GM18907 (cell line): ENCODE measurements at regions not wholly inside any gene's neighbourhood (a gene's known extent, or its start where the extent isn't known, plus 50 kb on each side); places are given as distances from the start of the nearest gene placed in this dataset.

ENCODE experiments used
- ATAC-seq: cut with Tn5 transposase; IDR thresholded peaks from one replicate; pipeline ENCODE4 v1.9.1; 2021; ENCODE audit warnings: mild to moderate bottlenecking, moderate library complexity; ENCODE audit not compliant: unreplicated experiment

DNA sequence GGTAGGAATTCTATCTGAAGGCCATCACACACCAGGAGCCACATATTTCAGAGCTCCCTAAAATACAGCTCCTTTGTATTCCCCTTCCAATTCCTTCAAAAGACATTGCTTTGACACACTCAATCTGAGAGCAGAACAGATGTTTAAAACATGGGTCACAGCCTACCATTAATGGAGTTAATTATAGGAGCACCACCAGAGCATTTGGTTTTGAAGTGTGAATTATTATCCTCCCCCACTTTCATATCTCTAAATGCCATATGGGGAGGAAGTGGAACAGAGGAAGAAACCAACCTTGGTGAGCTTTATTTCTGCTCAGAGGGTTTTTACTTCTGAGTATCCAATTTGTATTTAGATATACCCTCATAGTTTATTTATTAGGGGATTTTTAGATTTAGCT is 50.7 kb upstream of the TNFRSF21 start:
- ATAC-seq = peak; percentile 76

DNA sequence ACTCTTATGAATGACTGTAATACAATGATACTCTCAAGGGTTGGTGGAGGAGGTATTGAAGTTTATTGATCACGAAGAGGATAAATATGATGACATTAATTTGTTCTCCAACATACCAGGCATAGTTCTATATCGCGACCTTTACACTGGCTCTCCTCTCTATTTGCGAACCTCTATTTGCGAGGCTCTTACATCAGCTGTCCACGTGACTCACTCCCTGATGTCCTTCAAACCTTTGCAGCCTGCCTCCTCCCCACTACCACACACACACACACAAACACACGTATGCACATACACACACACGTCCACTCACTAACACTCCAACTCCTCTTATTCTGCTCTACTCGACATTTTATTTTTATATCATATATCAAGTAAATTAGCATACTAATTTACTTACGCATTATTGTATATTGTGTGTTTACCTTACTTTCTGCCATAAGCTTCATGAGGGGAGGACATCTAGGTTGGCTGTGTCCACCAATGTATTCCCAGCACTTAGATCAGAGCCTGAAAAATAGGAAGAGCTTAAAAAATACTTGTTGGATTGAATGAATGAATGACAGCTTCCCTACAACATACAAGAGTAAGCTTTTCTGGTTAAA is 53.3 kb upstream of the TNFRSF21 start:
- no peak for ATAC-seq

DNA sequence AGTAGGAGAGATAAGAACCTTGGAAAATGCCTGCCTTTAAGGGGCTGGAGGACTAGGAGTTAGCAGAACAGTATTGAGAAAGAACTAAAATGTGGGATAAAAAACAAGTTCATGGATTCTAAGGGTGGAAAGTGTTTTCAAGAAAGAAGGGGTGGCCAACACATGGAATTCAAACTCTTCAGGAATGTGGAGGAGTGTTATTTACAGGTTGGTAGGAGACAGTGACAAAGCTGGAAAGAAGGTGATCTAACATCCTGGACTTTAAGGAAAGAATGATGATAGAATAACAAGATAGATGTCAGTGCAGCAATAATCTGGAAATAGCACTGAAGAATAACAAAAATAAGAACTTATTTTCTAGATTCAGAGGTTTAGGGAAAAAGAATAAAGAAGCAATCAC is 54.0 kb upstream of the TNFRSF21 start:
- no peak for ATAC-seq

DNA sequence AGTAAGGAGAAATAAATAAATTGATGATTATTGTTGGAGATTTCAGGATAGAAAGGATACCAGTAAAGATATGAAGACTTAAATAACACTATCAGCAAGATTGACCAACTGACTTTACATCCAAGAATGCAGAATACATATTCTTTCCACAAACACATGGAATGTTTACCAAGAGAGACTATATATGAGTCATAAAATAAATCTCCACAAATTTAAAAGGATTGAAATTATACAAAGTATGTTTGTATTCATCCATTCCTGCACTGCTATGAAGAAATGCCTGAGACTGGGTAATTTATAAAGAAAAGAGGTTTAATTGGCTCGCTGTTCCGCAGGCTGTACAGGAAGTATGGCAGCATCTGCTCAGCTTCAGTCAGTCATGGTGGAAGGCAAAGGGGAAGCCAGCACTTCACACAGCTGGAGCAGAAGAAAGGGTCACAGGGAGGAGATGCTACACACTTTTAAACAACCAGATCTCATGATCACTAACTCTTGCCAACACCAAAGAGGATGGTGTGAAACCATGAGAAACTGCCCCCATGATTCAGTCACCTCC is 56.7 kb upstream of the TNFRSF21 start:
- ATAC-seq = no peak

DNA sequence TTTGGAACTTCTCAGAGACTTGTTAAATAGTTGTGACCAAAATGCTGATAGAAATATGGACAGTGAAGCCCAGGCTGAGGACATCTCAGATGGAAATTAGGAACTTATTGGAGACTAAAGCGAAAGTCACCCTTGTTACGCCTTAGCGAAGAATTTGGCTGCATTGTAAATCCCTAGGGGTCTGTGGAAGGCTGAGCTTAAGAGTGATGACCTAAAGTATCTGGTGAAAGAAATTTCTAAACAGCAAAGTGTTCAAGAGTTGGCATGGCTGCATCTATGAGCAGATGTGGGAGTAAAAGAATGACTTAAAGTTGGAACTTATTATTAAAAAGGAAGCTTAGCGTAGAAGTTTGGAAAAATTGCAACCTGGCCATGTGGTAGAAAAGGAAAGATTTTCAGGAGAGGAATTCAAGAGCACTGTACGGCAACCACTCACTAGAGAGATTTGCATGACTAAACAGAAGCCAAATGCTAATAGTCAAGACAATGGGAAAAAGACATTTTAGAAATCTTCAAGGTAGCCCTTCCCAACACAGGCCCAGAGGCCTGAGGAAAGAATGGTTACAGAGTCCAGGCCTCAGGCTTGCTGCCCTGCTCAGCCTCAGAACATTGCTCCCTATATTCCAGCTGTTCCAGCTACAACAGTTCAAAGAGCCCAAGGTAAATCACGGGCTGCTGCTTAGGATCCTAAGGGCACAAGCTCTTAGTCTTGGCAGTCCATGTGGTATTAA is 61.6 kb upstream of the TNFRSF21 start:
- ATAC-seq = no peak

DNA sequence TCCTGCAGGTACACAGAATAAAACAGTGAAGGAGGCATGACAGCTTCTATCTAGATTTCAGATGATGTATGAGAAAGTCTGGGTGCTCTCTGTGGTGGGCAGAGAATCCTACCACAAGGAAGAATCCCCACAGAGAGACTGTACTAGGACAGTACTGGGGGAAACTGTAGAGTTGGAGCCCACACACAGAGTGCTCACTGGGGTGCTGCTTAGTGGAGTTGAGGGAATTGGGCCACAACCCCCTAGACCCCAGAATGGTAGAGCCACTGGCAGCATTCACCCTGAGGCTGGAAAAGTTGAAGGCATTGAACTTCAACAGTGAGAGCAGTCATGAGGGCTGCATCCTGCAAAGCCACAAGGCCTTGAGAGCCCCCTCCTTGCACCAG is 62.2 kb upstream of the TNFRSF21 start:
- ATAC-seq = no peak

DNA sequence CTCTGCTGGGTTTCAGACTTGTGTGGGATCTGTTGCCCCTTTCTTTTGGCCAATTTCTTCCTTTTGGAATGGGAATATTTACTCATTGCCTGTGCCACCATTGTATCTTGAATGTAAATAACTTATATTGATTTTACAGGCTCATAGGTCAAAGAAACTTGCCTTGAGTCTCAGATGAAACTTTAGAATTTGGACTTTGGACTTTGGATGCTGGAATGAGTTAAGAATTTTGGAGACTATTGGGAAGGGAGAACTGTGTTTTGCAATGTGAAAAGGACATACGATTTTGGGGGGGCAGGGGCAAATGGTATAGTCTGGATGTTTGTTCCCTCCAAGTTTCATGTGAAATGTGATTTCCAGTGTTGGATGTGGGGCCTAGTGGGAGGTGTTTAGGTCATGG is 62.6 kb upstream of the TNFRSF21 start:
- no peak for ATAC-seq

DNA sequence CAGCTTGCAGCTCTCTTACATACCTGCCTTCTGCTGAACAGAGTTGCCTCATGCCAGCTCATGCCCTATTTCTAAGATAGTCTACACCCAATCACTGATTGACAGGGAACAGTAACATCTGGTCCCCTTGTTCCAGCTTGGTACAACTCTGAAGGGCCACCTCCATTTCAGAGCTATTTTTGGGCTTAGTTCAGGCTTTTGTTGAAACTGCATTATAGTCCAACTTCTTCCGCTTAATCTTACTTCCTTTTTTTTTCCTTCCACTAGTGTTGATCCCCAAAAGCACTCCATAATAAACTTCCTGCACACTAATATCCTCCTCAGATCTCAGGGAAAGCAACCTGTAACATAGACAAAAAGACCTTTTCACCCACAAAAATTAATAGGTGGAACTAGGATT is 65.7 kb upstream of the TNFRSF21 start:
- no peak for ATAC-seq

DNA sequence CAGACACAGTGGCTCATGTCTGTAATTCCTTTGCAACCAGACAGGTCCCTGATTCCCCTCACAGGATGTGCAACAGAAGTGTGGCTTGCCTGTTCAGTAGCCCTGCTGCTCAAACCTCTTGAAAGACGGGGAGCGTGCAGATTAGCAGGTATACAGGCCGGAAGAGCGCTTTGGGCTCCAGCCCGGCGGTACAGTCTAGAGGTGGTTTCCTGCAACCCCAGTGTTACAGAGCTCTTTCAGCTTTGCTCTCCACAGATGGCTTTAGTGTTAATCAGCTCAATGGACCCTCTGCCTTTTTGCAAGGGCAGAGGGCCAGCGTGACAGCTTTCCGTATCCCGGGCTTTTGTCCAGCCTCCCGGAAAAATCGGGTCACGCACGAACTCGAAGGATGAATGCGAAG is 67.2 kb upstream of the TNFRSF21 start:
- ATAC-seq = no peak

DNA sequence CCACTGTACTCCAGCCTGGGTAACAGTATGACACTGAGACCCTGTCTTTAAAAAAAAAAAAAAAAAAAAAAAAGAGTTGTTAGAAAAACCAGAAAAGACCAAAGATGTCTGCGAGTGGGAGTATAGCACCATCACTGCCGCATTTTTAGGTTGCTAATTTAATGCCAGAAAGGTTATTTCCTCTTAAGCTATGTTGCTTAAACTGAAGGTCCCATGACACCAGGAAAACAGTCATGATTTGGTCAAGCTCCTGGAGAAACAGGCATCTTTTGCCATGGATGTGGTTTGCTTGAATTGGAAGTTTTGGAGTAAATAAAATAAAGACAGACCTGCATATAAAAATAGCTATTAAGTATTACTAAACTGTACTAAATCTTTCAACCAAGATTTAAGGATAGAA is 68.3 kb upstream of the TNFRSF21 start:
- ATAC-seq = no peak

DNA sequence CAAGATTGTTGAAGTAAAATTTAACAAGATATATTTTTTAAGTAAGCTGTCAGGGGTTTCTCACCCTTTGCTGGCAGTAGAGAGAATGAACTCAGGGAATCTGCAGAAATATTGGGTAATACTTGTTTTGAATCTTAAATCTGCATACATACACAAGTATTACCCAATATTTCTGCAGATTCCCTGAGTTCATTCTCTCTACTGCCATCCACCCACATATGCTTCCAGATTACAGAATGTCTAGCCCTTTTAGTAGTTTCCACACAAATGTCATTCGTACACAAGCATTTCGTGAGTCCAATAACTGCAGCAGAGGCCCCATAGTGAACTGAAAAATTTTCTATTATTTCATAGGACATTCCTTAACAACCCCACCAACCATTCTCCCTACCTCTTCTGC is 69.6 kb upstream of the TNFRSF21 start:
- ATAC-seq = no peak

DNA sequence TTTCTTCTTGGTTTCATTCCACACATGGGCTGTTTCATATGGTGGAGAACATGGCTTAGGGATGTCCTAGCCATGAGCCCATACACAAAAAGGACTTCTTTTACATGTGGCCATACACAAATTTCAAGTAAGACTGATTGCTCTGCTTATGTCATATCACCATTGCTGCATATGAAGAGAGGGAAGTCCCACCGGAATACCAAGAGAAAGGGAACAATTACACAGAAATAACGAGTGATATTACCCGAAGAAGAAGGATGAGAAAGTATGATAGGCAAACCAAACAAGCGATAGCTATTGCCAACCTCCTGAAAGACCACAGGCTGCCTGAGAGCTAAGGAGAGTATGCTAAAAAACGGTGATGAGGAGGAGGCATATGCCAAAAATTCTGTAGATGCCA is 70.5 kb upstream of the TNFRSF21 start:
- no peak for ATAC-seq

DNA sequence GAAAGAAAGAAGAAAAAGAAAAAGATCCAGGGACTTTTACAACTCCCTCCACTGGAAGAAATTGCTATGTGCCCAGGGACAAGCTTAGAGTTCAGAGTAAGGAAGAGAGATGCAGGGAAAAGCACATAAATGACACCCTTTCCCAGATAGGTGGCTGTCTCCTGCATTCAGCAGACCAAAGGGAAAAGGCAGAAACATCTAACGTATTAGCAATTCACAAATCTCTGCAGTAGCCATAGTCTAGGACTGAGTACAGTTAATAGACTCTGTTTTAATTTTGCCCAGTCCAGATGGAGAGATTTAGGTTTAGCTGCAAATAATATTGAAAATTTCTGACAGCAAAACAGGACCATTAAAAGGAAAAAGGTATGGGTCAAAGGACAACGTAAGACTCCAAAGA is 71.3 kb upstream of the TNFRSF21 start:
- no peak for ATAC-seq

DNA sequence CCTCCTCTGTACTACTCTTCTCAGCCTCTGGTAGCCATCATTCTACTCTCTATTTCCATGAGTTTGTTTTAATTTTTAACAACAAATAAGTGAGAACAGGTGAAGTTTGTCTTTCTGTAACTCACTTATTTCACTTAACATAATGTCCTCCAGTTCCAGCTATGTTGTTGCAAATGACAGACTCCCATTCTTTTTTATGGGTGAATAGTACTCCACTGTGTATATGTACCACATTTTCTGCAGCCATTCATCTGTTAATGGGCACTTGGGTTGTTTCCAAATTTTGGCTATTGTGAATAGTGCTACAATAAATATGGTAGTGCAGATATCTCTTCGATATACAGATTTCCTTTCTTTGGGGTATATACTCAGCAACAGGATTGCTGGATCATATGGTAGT is 73.7 kb upstream of the TNFRSF21 start:
- no peak for ATAC-seq

DNA sequence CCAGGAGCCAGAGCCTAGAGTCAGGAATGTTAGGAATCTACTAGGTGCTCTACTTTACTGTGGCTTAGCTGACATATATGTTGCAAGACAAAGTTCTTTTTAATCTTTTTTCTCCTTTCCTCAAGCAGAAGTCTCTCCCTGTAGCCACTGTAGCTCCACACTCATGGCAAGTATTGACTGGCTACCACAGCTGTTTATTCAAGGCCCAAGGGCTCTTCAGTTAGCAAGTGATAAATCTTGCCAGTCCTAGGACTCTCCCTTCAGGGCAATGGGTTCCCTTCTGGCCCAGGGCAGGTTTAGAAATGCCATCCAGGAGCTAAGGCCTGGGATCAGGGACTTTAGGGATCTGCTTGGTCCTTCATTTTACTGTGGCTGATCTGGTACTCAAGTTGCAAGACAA is 82.0 kb upstream of the TNFRSF21 start:
- no peak for ATAC-seq

DNA sequence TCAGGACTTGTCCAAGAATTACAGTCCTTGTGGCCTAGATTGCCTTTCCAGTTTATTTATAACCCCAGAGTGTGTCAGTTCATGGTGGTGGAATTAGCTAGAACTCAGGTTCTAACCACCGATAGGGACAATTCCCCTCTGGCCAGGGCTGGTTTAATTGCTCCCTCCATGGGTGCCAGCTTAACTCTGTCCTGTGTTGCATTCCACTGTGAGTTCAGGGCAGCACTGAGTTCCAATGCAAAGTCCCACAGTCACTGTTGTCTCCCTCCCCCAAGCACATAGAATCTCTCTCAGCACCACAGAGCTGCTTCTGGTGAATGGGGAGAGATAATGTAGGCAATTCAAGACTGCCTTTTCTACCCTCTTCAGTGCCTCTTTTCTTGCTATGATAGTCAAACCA is 82.5 kb upstream of the TNFRSF21 start:
- no peak for ATAC-seq

DNA sequence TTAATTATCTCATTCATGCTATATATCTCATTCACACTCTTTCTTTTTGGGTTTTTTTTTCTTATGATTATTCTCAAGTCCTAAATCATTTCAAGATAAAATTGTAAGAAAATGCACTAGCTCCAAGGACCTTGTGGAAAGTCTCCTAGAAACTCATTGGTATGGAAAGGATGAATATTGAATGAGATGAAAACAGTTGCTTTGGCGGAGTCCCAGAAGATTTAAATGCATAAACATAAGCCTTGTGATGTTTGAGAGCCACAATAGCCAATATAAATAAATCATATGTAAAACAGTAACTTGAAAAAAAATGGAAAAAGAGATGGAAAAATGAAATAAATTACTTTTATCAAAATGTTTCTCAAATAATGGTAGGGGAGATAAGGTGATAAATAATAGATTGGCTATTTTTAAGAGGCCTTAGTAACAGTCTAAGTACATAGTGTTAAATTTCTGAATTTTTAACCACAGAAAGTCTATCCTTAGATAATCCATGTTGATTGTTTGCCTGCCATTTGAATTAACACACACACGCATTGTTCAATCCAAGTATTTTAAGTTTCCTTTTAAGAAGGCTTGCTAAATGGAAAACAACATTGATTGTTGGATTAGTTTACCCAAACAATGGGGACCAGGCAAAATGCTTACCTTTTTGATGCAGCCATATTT is 81.1 kb upstream of the CD2AP start:
- no peak for ATAC-seq

DNA sequence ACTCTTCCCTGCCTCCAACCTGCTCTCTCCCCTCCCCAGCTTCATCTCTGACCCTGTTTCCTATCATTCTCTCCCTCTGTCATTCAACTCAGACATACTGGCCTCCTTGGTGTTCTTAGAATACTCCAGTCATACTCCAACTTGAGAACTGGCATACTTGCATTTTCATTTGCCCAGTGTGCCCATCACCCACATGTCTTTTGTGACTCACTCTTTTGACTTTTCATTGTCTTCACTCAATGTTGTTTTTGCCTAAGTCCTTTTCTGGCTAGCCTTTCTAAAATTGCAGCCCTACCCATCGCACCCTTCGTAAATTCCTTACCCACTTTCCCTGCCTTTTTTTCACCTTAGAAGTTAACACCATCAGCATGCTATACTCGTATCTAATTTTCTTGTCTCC is 77.0 kb upstream of the CD2AP start:
- ATAC-seq = no peak

DNA sequence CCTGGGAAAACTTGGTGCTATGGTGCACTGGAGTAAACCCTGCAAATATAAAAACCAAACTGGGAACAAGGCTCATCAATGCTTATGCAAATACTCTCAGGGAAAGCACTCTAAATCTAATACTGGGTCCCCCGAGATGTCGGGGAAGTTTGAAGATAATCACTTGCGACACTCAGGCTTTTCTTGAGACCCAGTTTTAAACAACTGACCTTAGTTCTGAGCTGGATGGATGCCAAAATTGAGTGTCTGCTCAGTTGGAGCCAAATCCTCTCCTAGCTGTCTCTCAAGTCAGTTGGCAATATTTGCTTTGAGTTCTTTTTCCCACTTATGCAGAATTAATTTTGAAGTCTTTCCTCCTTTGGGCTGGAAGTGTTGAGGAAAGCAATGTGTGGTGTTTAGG is 75.5 kb upstream of the CD2AP start:
- ATAC-seq = no peak

DNA sequence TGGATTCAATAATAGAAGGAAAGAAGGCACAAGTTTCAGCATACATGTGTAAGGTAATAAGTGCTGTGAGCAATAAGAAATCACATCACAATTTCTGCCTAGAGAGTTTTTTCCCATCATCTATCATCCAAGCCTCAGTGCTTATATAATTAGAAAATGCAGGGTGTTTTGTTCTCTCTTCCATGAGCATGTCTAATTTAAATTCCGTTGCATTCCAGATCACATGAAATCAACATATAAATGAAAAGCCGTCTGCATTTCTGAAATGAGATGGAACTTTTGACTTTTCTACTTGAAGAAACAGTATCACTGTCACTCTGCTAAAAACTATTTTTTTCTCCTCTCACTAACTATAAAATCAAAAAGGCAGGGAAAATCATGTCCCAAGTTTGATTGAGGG is 74.5 kb upstream of the CD2AP start:
- no peak for ATAC-seq

DNA sequence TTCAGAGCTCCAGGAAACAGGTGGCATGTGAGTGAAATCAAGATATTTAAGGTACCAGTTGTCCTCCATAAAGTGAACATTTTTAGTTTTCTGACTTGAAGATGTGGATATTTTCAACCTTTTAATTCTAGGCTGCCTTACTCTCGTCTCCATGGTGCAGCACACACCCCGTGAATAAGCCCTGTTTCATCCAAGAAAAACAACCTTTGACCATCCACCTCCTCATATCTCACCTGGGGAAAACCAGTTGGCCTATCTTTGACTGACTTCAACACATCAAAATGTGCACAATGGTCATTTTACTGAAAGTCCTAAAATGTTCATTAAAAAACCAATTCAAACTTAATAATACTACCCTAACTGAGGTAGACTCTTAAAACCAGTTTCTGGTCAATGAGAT is 73.8 kb upstream of the CD2AP start:
- ATAC-seq = no peak

DNA sequence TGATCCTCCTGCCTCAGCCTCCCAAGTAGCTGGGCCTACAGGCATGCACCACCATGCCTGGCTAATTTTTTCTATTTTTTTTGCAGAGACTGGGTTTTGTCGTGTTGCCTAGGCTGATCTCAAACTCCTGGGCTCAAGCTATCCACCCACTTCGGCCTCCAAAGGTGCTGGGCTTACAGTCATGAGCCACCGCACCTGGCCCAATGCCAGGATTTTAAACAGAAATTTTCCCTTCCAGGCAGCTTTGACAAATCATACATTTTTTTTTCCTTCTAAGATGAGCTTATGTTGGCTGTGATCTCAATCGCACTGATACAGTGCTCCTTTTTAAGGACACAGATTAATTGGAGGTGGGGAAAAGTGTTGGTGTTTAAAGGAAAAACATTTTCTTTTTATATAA is 73.2 kb upstream of the CD2AP start:
- no peak for ATAC-seq
